Neural progenitor cell (in vitro differentiated cells): ENCODE measurements at regions not wholly inside any gene's neighbourhood (a gene's known extent, or its start where the extent isn't known, plus 50 kb on each side); places are given as distances from the start of the nearest gene placed in this dataset.

Experiments used
- EZH2 ChIP-seq: fragments of 200-600 bp; sonication (generic); IDR thresholded peaks from 2 replicates; pipeline ENCODE4 v1.6.1; 2017; ENCODE audit warnings: antibody characterized with exemption, mild to moderate bottlenecking, moderate library complexity
- EZH2phosphoT487 ChIP-seq: fragments of 200-600 bp; sonication (generic); IDR thresholded peaks from 2 replicates; pipeline ENCODE4 v1.6.1; 2017; ENCODE audit warnings: antibody characterized with exemption
- TF ChIP-seq, protein P1 (sequence below): fragments of 200-600 bp; sonication (generic); IDR thresholded peaks from 2 replicates; pipeline ENCODE4 v1.5.1; 2017; ENCODE audit warnings: antibody characterized with exemption, mild to moderate bottlenecking

DNA sequence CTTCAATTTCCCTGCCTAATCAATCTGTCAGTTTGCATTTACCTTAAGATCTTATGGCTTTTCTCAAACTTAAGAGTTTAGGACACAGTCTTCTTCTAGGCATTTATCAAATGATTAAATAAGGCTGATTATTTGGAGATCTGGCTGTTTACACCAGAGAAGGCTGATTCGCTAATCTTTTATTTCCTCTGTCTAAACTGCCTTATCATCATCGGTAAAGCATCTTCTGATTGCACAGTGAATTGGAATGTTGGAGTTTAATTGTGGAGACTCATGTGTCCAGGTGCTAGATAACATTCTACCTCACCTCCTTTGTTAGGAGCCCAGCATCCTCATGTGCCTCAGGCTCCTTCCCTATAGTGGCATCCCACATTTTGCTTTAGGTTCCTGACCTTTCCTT lies 100.3 kb upstream of the DDIT4L start:
- TF ChIP-seq, protein P1, sequence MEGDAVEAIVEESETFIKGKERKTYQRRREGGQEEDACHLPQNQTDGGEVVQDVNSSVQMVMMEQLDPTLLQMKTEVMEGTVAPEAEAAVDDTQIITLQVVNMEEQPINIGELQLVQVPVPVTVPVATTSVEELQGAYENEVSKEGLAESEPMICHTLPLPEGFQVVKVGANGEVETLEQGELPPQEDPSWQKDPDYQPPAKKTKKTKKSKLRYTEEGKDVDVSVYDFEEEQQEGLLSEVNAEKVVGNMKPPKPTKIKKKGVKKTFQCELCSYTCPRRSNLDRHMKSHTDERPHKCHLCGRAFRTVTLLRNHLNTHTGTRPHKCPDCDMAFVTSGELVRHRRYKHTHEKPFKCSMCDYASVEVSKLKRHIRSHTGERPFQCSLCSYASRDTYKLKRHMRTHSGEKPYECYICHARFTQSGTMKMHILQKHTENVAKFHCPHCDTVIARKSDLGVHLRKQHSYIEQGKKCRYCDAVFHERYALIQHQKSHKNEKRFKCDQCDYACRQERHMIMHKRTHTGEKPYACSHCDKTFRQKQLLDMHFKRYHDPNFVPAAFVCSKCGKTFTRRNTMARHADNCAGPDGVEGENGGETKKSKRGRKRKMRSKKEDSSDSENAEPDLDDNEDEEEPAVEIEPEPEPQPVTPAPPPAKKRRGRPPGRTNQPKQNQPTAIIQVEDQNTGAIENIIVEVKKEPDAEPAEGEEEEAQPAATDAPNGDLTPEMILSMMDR, result no peak
- TF ChIP-seq EZH2 (no peak), EZH2phosphoT487 (no peak)
